Colonic mucosa (tissue), 4 donors: ENCODE measurements at regions not wholly inside any gene's neighbourhood (a gene's known extent, or its start where the extent isn't known, plus 50 kb on each side); places are given as distances from the start of the nearest gene placed in this dataset.

Experiments
- DNase-seq: peaks from one replicate; pipeline ENCODE4 v3.0.0-alpha.2; 2020
- H3K27ac ChIP-seq: fragments of 200-600 bp; one replicate; pipeline ENCODE4 v1.8.0; 2021
- H3K27me3 ChIP-seq: fragments of 200-600 bp; one replicate; pipeline ENCODE4 v1.8.0; 2021
- H3K36me3 ChIP-seq: fragments of 200-600 bp; one replicate; pipeline ENCODE4 v1.8.0; 2021
- H3K4me1 ChIP-seq: fragments of 200-600 bp; one replicate; pipeline ENCODE4 v1.8.0; 2021; ENCODE audit warnings: mild to moderate bottlenecking
- H3K4me3 ChIP-seq: fragments of 200-600 bp; one replicate; pipeline ENCODE4 v1.8.0; 2021
- H3K9ac ChIP-seq, 2 donors: one replicate each; pipeline ENCODE4 v1.7.0; 2013; ENCODE audit warnings: control low read depth in 2 of 2, low read depth in 2 of 2, low read length in 2 of 2
- H3K9me3 ChIP-seq: fragments of 200-600 bp; one replicate; pipeline ENCODE4 v1.8.0; 2021
- CTCF ChIP-seq: fragments of 200-600 bp; IDR thresholded peaks from one replicate; pipeline ENCODE4 v1.8.0; 2022; ENCODE audit warnings: antibody characterized with exemption, mild to moderate bottlenecking
- intact Hi-C: fragments of 100-400 bp; cut with DNase I; formaldehyde crosslinking; loops from one replicate; pipeline ENCODE4 v1.14.1; 2022
- donor health status: healthy.
- donor health status: DM: no; HTN: no; CAD: no.
- donor health status: DM: no; HTN: no; CAD: no.

- DNase-seq, result no peak
- no peak for TF ChIP-seq CTCF
- intact Hi-C loops, result no loop called here
- Histone ChIP-seq H3K4me1 (no peaks in the 10 kb centered on the region), H3K9ac (no peak overlapping the region), H3K27ac (no peak overlapping the region), H3K4me3 (no peak overlapping the region), H3K9me3 (no peaks in the 10 kb centered on the region), H3K36me3 (no peaks in the 10 kb centered on the region), H3K27me3 (no peaks in the 10 kb centered on the region)
Observed at GRCh38 chr10:4717670-4718069, 108.3 kb upstream of the AKR1E2 start.

- Histone ChIP-seq H3K27ac (no peak overlapping the region), H3K4me1 (no peaks in the 10 kb centered on the region), H3K27me3 (no peaks in the 10 kb centered on the region), H3K9me3 (no peaks in the 10 kb centered on the region), H3K36me3 (no peaks in the 10 kb centered on the region), H3K9ac (no peak overlapping the region), H3K4me3 (no peak overlapping the region)
- no peak for TF ChIP-seq CTCF
- DNase-seq, result no peak
- intact Hi-C loops, result no loop called here
Observed at GRCh38 chr10:4710858-4711257, 115.1 kb upstream of the AKR1E2 start.

- Histone ChIP-seq H3K36me3 (no peaks in the 10 kb centered on the region), H3K27ac (no peak overlapping the region), H3K9ac (no peak overlapping the region), H3K4me1 (no peaks in the 10 kb centered on the region), H3K4me3 (no peak overlapping the region), H3K9me3 (no peaks in the 10 kb centered on the region), H3K27me3 (no peaks in the 10 kb centered on the region)
- no peak for TF ChIP-seq CTCF
- no peak for DNase-seq
- intact Hi-C loops, result no loop called here
Observed at GRCh38 chr10:4708123-4708759, 117.8 kb upstream of the AKR1E2 start.

GRCh38 chr10:4707221-4707620 is 118.8 kb upstream of the AKR1E2 start:
- Histone ChIP-seq H3K36me3 (no peaks in the 10 kb centered on the region), H3K4me1 (no peaks in the 10 kb centered on the region), H3K4me3 (no peak overlapping the region), H3K9ac (no peak overlapping the region), H3K27ac (no peak overlapping the region), H3K9me3 (no peaks in the 10 kb centered on the region), H3K27me3 (no peaks in the 10 kb centered on the region)
- DNase-seq, result no peak
- TF ChIP-seq CTCF, result no peak
- intact Hi-C loops, result no loop called here

GRCh38 chr10:4704034-4704545 is 121.9 kb upstream of the AKR1E2 start:
- Histone ChIP-seq H3K27me3 (no peaks in the 10 kb centered on the region), H3K27ac (peak overlapping the region; percentile 37), H3K4me1 (no peaks in the 10 kb centered on the region), H3K9ac (no peak overlapping the region), H3K36me3 (no peaks in the 10 kb centered on the region), H3K9me3 (no peaks in the 10 kb centered on the region), H3K4me3 (no peak overlapping the region)
- DNase-seq, result no peak
- intact Hi-C loops, result no loop called here
- TF ChIP-seq CTCF, result no peak
